ENCODE measurements at regions not wholly inside any gene's neighbourhood (a gene's known extent, or its start where the extent isn't known, plus 50 kb on each side); places are given as distances from the start of the nearest gene placed in this dataset.
A peak's percentile ranks its signal among the peaks of the same experiment; 100 is the strongest.

GRCh38 chr1:100791586-100791985 is 72.0 kb downstream of the VCAM1 start:
- no peaks in the 10 kb centered on the region for H3K79me2 ChIP-seq (ENCODE audit: low read length)
- no peaks in the 10 kb centered on the region for H3K36me3 ChIP-seq (ENCODE audit: low read depth, low read length)
- ATAC-seq (no peak), DNase-seq (no peak)
- no peaks in the 10 kb centered on the region for H3K9me2 ChIP-seq (replicated peaks; ENCODE audit: low read length)
- H4K20me1 ChIP-seq (ENCODE audit: low read length) = no peaks in the 10 kb centered on the region
- TF ChIP-seq EZH2phosphoT487 (IDR thresholded peaks at IDR 0.05; ENCODE audit: borderline replicate concordance, low read length) (no peak), CTCF (conservative IDR thresholded peaks at IDR 0.05; ENCODE audit: low read depth, low read length) (no peak), EZH2 (IDR thresholded peaks at IDR 0.05; ENCODE audit: low read length, unreplicated experiment) (no peak)
- H3K4me1 ChIP-seq (ENCODE audit: insufficient read depth, low read length) = peaks cover 21% of the 10 kb centered on the region
- no TSS peak for BruUV-seq (replicated peaks)
- no peak overlapping the region for H3K4me2 ChIP-seq (ENCODE audit: low read length)
- ChIA-PET CTCF (no interaction called here), POLR2A (ENCODE audit: unreplicated experiment) (no interaction called here)
- H3K9ac ChIP-seq (ENCODE audit: low read length) = no peak overlapping the region
- H3K4me3 ChIP-seq (ENCODE audit: low read length) = no peak overlapping the region
- no peaks in the 10 kb centered on the region for H3F3A ChIP-seq (ENCODE audit: low read length, unreplicated experiment)
- H3K27me3 ChIP-seq (ENCODE audit: low read length) = no peaks in the 10 kb centered on the region
- intact Hi-C loops (cut with micrococcal nuclease) = no loop called here
- H2AFZ ChIP-seq (ENCODE audit: low read length) = no peak overlapping the region
- no peak overlapping the region for H3K27ac ChIP-seq (ENCODE audit: low read length)
- H3K9me3 ChIP-seq (ENCODE audit: low read length) = no peaks in the 10 kb centered on the region

GRCh38 chr1:100793659-100794058 is 74.1 kb downstream of the VCAM1 start:
- CTCF ChIA-PET = no interaction called here
- no peak overlapping the region for H3K4me3 ChIP-seq (ENCODE audit: low read length)
- H3K4me2 ChIP-seq (ENCODE audit: low read length) = peak overlapping the region; percentile 37; the same call in 1 of the 2 replicates
- H4K20me1 ChIP-seq (ENCODE audit: low read length) = no peaks in the 10 kb centered on the region
- H3K9me3 ChIP-seq (ENCODE audit: low read length) = no peaks in the 10 kb centered on the region
- H3K9me2 ChIP-seq (replicated peaks; ENCODE audit: low read length) = no peaks in the 10 kb centered on the region
- no peak overlapping the region for H3K27ac ChIP-seq (ENCODE audit: low read length)
- intact Hi-C loops (cut with micrococcal nuclease) = no loop called here
- no peaks in the 10 kb centered on the region for H3K27me3 ChIP-seq (ENCODE audit: low read length)
- DNase-seq = peak; percentile 58
- no peaks in the 10 kb centered on the region for H3K36me3 ChIP-seq (ENCODE audit: low read depth, low read length)
- H3K9ac ChIP-seq (ENCODE audit: low read length) = no peak overlapping the region
- H2AFZ ChIP-seq (ENCODE audit: low read length) = no peak overlapping the region
- no peak for TF ChIP-seq CTCF (conservative IDR thresholded peaks at IDR 0.05; ENCODE audit: low read depth, low read length)
- no peak for TF ChIP-seq EZH2 (IDR thresholded peaks at IDR 0.05; ENCODE audit: low read length, unreplicated experiment)
- no peak for TF ChIP-seq EZH2phosphoT487 (IDR thresholded peaks at IDR 0.05; ENCODE audit: borderline replicate concordance, low read length)
- ATAC-seq = no peak
- peaks cover 21% of the 10 kb centered on the region for H3K4me1 ChIP-seq (ENCODE audit: insufficient read depth, low read length)
- no TSS peak for BruUV-seq (replicated peaks)
- no peaks in the 10 kb centered on the region for H3K79me2 ChIP-seq (ENCODE audit: low read length)
- H3F3A ChIP-seq (ENCODE audit: low read length, unreplicated experiment) = no peaks in the 10 kb centered on the region
- POLR2A ChIA-PET (ENCODE audit: unreplicated experiment) = no interaction called here

GRCh38 chr1:100794748-100795645 is 75.5 kb downstream of the VCAM1 start:
- ATAC-seq = peak; percentile 33; the same call in 1 of the 2 replicates
- TF ChIP-seq EZH2 (IDR thresholded peaks at IDR 0.05; ENCODE audit: low read length, unreplicated experiment) = no peak
- TF ChIP-seq CTCF (conservative IDR thresholded peaks at IDR 0.05; ENCODE audit: low read depth, low read length) = no peak
- TF ChIP-seq EZH2phosphoT487 (IDR thresholded peaks at IDR 0.05; ENCODE audit: borderline replicate concordance, low read length) = no peak
- intact Hi-C loops (cut with micrococcal nuclease) = no loop called here
- no peaks in the 10 kb centered on the region for H3K27me3 ChIP-seq (ENCODE audit: low read length)
- H3K4me2 ChIP-seq (ENCODE audit: low read length) = peak overlapping the region; percentile 23; the same call in 1 of the 2 replicates
- H3F3A ChIP-seq (ENCODE audit: low read length, unreplicated experiment) = no peaks in the 10 kb centered on the region
- H3K4me3 ChIP-seq (ENCODE audit: low read length) = no peak overlapping the region
- DNase-seq = peak; percentile 54
- POLR2A ChIA-PET (ENCODE audit: unreplicated experiment) = no interaction called here
- H2AFZ ChIP-seq (ENCODE audit: low read length) = no peak overlapping the region
- H3K9me2 ChIP-seq (replicated peaks; ENCODE audit: low read length) = no peaks in the 10 kb centered on the region
- H3K79me2 ChIP-seq (ENCODE audit: low read length) = no peaks in the 10 kb centered on the region
- CTCF ChIA-PET = interaction anchor here (0.6 kb wide), 1 partner anchor 45 kb away, joined by 3 read pairs; no protein-coding TSS in a partner anchor
- BruUV-seq (replicated peaks) = no TSS peak
- no peaks in the 10 kb centered on the region for H3K9me3 ChIP-seq (ENCODE audit: low read length)
- no peaks in the 10 kb centered on the region for H3K36me3 ChIP-seq (ENCODE audit: low read depth, low read length)
- no peaks in the 10 kb centered on the region for H4K20me1 ChIP-seq (ENCODE audit: low read length)
- H3K27ac ChIP-seq (ENCODE audit: low read length) = no peak overlapping the region
- H3K4me1 ChIP-seq (ENCODE audit: insufficient read depth, low read length) = peaks cover 29% of the 10 kb centered on the region
- no peak overlapping the region for H3K9ac ChIP-seq (ENCODE audit: low read length)
